Epithelial cell of prostate (primary cell): ENCODE measurements at regions not wholly inside any gene's neighbourhood (a gene's known extent, or its start where the extent isn't known, plus 50 kb on each side); places are given as distances from the start of the nearest gene placed in this dataset.

Source experiments
- DNase-seq: peaks from one replicate; pipeline ENCODE4 v3.0.0-alpha.2; 2011; ENCODE audit warnings: low read depth, low spot score
- H3K27ac ChIP-seq: fragments of 450-650 bp; 2 replicates; pipeline ENCODE4 v1.5.1; 2017; ENCODE audit warnings: mild to moderate bottlenecking

DNA sequence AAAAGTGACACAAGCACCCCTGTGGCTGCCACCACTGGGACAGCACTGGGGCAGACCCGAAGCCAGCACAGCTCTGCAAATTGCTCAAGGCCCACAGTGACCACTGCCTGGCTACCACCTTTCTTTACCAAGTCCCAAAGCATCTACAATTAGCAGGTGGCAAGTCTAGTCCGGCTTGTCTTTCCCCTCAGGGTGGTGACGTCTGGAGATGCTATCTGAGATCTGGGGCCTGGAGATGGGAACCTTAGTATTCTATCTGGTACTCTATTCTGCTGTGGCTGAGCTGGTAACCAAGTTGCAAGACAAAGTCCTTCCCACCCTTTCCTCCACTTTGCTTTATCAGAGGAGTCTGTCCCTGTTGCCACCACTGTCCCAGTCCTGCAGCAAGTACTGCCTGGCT is 1010.1 kb upstream of the FLRT2 start:
- no peak for DNase-seq
- no peak overlapping the region for H3K27ac ChIP-seq

DNA sequence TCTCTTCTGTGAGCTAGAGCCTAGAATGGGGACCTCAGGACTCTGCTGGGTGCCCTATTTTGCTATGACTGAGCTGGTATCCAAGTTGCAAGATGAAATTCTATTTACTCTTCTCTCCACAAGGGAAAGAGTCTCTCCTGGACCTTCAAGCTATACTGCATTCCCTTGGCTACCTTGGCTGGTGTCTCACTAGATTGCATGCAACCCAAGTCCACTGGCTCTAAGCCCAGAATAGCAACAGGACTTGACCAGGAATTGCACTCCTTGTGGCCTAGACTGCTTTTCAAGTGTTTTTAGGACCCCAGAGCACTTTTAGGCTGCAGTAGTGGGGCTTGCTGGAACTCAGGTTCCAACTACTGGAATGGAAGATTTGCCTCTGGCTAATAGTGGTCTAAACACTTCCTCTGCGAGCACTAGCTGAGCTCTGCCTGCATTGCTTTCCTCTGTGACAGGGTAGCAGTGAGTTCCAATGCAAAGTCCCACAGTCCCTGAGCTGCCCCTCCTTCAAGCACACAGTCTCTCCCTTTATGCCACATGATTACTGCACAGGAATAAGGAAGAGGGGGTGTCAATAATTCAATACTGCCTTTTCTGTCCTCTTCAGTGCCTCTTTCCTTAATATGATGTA is 1009.1 kb upstream of the FLRT2 start:
- no peak for DNase-seq
- H3K27ac ChIP-seq, result no peak overlapping the region

DNA sequence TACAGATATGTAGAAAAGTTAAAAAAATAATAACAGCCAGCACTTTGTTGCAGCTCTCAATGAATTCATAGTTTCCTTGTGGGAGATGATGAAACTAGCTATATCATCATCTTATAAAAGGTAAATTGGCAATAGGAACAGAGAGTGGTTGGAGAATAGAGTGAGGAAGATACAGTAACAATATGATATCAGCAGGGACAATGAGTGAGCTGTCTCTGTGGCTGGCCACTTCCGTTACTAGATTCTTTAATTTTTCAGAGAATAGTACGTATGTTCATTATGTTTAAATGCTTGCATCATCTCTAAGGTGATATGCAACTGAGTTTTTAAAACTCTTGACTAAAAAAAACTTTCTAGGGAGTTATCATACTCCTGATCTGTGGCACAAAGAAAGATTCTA is 1006.2 kb upstream of the FLRT2 start:
- H3K27ac ChIP-seq, result no peak overlapping the region
- DNase-seq, result no peak

DNA sequence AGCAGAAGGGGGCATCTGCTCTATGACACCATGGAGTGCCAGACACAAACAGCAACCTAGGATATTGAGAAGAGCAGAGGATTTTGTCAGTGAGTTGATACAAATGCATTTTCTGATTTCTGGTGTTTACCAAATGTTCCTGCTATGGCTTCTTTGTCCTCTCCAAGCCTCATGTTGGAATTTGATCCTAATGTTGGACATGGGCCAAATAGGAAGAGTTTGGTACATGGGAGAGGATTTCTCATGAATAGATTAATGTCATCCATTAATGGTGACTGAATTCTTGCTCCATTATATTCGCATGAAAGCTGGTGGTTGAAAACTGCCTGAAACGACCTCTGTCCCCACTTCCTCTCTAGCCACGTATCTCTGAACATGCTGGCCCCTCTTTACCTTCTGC is 1002.2 kb upstream of the FLRT2 start:
- no peak for DNase-seq

DNA sequence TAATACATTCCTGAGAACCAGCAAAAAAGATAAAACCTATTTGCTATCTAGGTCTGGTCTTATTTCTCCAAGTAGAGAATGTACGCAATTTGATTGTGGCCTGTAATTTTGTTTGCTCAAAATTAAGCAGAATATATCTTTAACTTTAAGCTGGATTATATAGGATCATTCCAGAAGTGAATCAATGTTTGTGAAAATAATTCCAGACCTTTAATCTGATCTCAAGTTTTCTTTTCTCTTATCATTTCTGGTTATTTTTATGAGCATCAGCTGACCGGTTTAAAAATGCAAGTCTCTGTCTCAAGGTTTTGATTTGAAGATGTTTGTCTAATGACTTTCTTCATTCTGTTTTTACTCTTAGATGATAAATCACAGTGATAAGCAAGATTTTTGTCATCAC is 997.9 kb upstream of the FLRT2 start:
- no peak for DNase-seq
- H3K27ac ChIP-seq, result no peak overlapping the region

More for the DNA sequence above, 1002.2 kb upstream of the FLRT2 start:
- H3K27ac ChIP-seq, result no peak overlapping the region

DNA sequence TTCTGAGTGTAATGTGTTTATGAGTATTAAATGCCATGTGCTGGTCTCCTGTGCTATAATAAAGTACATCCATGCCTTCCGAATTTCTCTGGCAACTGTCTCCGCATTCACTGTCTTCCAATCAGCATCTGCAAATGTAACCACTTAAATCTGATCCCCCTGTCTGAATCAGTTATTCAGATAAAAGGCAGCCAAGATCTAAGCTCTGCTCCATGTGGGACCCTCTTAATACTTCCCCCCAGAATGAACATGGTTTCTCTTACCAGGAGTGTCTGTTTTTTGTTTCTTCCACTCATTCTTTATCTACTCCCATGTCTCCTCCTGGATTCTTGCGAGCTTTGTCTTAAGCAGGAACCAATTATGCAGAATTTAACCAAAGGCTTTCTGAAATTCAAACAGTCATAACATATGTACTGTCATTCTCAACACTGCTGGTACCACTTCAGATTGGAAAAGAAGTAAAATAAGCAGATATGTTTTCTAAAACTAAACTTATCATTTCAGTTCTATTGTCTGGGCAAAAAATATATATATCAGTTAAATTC is 996.7 kb upstream of the FLRT2 start:
- DNase-seq, result no peak
- no peak overlapping the region for H3K27ac ChIP-seq

DNA sequence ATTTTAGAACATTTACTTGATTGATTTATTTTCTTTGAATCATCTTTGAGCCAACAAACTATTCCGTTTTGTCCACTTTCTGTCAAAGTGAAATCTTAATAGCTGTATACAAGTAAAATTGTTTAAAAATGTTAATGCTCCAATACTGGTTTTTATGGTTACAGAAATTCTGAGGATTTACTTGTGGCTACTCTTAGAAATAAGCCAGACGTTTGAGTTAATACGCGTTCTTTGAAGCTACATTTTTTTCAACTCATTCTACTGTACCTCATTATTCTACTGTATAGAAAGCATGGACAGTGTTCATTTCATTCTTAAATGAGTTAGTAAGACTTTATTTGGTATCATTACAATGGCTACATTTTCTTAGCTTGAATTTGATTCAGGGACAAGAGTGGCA is 996.2 kb upstream of the FLRT2 start:
- H3K27ac ChIP-seq, result no peak overlapping the region
- DNase-seq, result no peak

DNA sequence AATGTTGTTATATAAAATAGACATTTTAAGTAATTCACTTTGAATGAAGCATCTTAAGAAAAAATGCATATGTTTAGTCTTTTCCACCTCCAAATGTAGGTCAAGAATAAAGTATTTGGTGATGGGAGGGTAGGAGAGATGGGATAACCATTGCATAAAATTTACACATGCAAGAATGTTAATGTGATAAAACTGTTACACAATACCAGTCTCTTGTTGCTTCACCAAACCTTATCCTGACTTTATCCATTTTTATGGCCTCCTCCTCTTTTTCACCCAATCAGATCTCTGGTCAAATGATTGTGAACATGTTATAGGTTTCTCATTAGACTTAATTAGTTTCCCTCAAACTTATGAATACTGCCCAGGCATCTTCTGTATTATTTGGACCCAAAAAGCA is 994.5 kb upstream of the FLRT2 start:
- DNase-seq, result no peak
- no peak overlapping the region for H3K27ac ChIP-seq

DNA sequence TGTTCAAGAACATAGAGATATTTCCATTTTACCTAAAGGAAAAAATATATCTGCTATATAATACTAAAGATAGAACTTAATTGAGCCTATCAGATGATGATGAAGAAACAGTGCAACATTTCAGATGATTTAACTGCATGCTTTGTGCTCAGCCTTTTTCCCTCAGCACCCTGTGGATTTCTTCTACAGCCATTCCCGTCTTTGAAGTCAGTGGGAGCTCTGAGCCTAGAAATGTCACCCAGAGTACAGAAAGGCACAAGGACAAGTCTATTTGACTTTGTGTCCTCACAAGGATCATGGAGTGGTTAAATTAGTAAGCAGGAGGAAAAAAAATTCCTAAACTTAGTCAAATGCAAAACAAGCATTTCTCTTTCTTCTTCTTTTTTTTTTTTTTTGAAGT is 994.0 kb upstream of the FLRT2 start:
- no peak for DNase-seq
- no peak overlapping the region for H3K27ac ChIP-seq

DNA sequence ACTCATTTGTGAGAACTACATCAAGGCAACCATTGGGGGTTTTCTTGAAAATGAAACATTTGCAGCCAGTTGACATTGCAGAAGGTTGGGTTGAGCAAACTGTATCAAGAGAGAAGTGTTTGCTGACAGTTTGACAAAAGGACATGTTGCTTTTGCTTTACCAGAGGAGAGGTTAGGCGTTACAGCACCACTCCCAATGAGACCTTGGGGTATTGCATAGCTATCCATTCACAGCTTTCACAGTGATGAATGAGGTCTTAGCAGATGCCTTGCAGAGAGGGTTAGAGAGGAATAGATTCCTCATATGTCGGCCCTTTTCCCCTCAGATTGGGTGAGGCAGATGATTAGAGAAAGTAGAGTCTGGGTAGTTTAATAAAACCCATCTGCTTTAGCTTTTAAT is 988.9 kb upstream of the FLRT2 start:
- no peak for DNase-seq
- H3K27ac ChIP-seq, result no peak overlapping the region

DNA sequence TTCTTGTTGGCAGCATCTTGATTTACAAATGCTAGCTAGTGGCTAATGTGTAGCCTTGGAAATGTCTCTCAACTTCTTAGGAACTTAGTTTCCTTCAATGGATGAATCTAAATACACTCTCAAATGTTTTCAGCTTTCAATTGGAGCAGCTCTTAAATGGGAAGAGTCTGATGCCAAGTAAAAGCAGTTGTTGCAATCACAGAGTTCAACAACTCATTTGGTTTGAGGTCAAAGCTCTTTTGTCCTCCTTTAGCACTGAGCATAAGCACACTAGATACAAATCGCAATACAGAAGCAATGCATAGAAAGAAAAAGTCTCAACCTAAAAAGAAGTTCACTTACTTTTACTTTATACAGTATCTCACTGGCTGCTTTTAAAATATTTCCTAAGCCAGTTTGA is 986.1 kb upstream of the FLRT2 start:
- DNase-seq, result no peak
- H3K27ac ChIP-seq, result no peak overlapping the region

DNA sequence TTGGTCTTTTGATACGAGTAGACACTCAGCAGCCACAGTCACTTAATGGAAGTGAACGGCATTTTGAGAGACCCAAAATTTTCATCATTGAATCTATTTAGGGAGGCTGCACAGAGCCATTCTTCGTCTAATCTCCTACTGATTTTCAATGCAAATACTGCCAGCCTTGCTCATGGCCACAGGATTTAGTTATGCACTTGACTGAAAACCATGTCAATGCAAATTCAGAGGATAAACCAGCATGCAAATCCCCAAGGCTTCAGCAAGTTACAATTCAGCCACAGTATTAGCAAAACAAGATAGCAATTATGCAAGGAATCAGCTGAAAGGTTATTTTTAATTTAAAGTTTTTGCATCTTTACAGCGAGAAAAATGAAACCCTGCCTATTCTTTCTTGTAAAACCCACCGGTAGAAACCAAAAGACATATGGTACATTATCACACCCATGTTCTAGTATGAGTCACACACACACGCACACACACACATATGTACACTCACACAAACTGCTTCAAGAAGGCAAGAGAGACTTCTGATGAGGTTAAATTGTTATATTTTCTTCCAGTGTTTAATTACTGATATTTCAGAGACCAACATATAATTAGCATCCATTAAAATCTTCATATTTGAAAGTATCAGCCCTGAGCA is 985.3 kb upstream of the FLRT2 start:
- H3K27ac ChIP-seq, result no peak overlapping the region
- no peak for DNase-seq

DNA sequence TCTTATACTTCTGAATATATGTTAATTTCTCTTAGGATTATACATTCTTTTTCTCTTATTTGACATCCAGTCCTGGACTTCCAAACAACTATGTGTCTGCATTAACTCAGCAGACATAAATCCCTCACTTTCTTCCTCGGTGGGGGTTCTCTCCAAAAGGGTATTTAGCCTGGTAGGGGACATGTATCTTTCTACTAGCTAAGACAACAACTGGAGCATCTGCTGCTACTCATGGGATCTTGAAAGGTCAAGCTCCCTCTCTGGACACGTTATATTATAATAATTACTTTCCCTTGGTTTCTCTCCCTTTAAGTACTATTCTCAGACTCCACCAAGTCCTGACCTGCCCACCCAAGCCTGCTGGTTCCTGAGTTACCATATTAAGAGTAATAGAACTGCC is 983.7 kb upstream of the FLRT2 start:
- H3K27ac ChIP-seq, result no peak overlapping the region
- DNase-seq, result no peak

DNA sequence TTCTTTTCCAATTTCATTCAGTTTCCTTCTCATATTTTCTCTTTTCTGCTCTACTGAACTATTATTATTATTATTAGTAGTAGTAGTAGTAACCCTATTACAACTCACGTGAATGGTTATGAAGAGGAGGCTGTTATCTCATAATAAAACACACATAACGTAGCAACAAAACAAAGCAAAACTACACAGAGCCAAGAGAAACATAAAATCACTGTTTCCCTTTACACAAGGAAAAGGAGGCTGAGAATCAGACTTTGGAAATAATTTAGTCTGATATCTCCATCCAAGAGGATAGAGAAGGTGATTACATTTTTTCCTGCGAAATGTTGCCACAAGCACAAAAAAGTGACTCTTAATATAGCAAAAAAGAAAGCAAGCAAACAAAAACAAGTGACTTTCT is 975.8 kb upstream of the FLRT2 start:
- DNase-seq, result no peak

DNA sequence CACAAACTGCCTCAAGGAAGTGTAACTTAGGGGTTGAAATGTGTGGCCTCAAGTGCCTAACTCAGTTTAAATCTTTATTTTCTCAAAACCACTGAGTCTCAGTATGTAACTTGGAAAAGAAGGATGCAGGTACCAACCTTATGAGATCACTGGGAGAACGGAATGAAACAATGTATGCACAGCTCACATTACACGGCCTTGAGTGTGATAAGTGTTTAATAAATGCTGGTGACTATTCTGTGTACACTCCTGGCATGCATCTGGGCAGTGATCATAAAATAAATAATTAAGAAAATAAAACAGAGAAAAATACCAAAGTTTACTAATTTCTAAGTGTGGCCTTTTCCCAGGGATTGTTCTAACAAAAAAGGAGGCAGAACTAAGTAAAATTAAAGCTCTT is 974.5 kb upstream of the FLRT2 start:
- no peak overlapping the region for H3K27ac ChIP-seq
- DNase-seq, result no peak

More for the DNA sequence above, 975.8 kb upstream of the FLRT2 start:
- no peak overlapping the region for H3K27ac ChIP-seq

DNA sequence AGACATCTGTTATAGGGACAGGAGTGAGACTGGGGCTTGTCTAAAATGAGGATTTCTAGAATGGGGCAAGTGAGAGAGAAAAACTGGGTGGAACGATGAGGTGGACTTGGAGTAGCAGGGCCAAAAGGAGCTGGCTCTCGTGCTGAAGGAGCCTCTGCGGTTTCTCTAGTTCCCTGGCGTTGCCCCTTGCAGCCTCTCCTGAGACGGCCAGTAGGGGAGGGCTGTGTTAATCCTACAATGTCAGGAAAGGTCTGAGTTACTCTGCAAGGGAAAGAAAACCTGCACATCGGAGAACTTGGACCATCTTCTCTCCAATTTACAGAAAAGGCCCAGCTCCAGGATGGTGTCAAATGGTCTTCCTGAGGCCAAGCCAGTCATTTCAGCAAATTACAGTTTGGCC is 963.8 kb upstream of the FLRT2 start:
- DNase-seq, result no peak
- H3K27ac ChIP-seq, result no peak overlapping the region

DNA sequence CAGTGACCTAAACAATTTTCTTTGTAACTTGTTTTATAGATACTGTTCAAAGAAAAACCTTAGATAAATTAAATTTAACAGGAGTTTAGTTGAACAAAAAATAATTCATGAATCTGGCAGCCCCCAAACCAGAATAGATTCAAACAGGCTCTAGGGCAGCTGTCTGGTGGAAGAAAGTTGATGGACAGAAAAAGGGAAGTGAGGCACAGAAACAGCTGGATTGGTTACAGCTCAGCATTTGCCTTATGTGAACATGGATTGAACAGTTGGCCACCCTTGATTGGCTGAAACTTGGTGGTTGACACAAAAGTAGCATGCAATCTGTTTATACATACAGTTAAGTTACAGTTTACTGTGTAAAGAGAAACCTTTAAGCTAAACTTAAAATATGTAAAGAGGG is 954.3 kb upstream of the FLRT2 start:
- DNase-seq, result no peak
- H3K27ac ChIP-seq, result no peak overlapping the region

DNA sequence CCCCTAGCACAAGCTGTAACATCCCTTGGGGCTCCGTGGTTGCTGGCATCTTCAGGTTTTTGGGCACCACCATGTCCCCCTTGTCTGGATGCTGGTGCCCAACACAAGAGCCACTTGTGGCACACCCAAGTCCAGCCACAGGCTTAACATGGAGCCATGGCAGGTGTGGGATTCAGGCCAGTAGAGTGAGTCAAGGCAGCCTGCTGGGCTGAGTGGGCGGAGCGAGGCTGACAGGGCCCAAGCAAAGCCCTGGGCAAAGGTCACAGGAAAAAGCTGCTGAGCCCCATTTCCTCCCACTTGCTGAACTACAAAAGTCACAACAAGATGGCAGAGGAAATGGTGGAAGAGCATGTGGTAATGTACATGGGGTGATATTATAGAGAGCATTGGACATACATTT is 950.7 kb upstream of the FLRT2 start:
- DNase-seq, result no peak
- no peak overlapping the region for H3K27ac ChIP-seq

DNA sequence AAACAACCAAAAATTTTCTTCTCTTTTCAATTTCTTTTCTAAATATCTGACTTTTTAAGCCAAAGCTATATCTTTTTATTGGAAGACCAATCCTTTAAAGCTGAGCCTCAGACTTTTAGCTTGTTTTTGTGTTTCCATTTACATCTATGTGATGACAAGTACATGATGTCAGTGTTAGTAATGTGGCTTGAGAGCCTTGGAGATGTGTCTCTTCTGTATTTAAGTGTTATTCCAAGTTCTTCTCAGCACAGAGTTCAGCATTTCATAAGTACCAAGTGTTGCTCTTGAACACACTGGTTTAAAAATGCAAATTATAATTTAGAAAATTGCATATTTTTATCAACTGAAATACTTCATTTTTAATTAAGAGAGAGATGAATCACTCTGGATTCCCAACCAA is 948.9 kb upstream of the FLRT2 start:
- DNase-seq, result no peak
- no peak overlapping the region for H3K27ac ChIP-seq

DNA sequence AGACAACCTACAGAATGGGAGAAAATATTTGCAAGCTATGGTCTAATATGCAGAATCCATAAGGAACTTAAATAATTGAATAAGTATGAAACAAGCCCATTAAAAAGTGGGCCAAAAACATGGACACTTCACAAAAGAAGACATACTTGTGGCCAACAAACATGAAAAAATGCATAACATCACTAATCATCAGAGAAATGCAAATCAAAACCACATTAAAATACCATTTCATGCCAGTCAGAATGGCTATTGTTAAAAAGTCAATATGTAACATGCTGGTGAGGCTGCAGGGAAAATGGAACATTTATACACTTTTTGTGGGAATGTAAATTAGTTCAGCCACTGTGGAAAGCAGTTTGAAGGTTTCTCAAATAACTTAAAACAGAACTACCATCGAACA is 945.4 kb upstream of the FLRT2 start:
- H3K27ac ChIP-seq, result no peak overlapping the region
- DNase-seq, result no peak

DNA sequence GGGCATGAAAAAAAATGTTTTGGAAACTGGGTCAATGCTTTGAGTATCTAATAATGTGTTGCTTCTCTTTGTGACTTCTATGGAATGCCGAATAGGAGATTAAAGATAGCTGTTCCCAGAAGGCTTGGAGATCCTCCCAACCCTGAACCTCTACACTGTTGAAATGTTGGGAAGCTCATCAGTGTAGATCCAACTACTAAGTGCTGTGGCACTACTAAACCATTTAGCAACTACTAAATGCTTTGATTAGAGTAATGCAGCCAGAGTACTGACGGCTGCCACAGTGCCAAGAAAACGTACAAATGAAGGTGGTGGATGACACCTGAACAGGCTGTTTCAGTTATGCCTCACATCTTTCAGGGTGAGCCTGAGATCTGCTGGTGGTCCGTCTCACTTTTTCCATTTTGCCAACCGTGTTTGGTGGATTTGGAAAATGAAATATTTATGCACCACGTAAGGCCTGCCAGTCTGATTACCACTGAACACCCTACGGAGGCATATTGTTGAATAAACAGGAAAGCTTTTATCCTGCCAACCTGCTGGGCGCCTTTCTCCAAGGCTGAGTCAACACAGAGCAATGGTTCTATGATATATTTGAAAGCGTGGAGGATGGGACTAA is 938.0 kb upstream of the FLRT2 start:
- no peak overlapping the region for H3K27ac ChIP-seq
- no peak for DNase-seq

DNA sequence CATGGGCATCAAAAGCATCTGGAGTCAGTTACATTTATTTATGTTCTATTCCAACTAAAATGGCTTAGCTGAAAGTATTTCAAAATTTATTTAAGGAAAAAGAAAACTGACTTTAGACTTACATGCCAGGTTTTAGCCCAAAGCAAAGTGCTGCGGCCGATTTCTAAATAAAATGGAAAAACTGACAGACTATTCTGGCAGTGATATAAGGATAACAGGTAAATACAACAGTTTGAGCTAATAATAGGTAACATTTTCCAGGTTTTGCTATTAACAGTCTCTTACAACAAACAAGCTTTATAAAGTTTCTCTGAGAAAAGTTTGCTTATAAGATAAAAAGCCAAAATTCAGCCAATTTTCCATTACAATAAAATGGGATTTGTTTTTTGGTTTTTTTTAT is 937.2 kb upstream of the FLRT2 start:
- no peak overlapping the region for H3K27ac ChIP-seq
- no peak for DNase-seq
